Liver (tissue), 8 donors: ENCODE measurements at regions not wholly inside any gene's neighbourhood (a gene's known extent, or its start where the extent isn't known, plus 50 kb on each side); places are given as distances from the start of the nearest gene placed in this dataset.

Experiments
- DNase-seq: peaks from one replicate; pipeline ENCODE4 v3.0.0-alpha.2; 2017; ENCODE audit warnings: low spot score
- H3K27ac ChIP-seq, 2 donors: one replicate each; pipeline ENCODE4 v1.7.0; 2013; ENCODE audit warnings: inconsistent platforms in 2 of 2, low read length in 2 of 2, control low read depth in 1 of 2, low read depth in 1 of 2, mild to moderate bottlenecking in 1 of 2
- H3K27me3 ChIP-seq, 4 donors: one replicate each; pipeline versions ENCODE4 v1.6.1 to v1.7.0; 2013; ENCODE audit warnings: low read length in 3 of 4, inconsistent platforms in 1 of 4, mild to moderate bottlenecking in 1 of 4, moderate library complexity in 1 of 4; ENCODE audit not compliant: control insufficient read depth in 4 of 4, insufficient read depth in 4 of 4
- H3K36me3 ChIP-seq, 4 donors: one replicate each; pipeline versions ENCODE4 v1.6.1 to v1.7.0; 2013; ENCODE audit warnings: low read length in 3 of 4, mild to moderate bottlenecking in 3 of 4, low read depth in 1 of 4, moderate library complexity in 1 of 4; ENCODE audit not compliant: control insufficient read depth in 4 of 4, insufficient read depth in 3 of 4
- H3K4me1 ChIP-seq, 4 donors: one replicate each; pipeline versions ENCODE4 v1.6.1 to v1.7.0; 2013; ENCODE audit warnings: low read length in 3 of 4, mild to moderate bottlenecking in 3 of 4, moderate library complexity in 1 of 4; ENCODE audit not compliant: control insufficient read depth in 4 of 4, insufficient read depth in 4 of 4
- H3K4me3 ChIP-seq, 3 donors: one replicate each; pipeline versions ENCODE4 v1.6.1 to v1.7.0; 2013; ENCODE audit warnings: low read length in 3 of 3, control low read depth in 1 of 3, low read depth in 1 of 3, mild to moderate bottlenecking in 1 of 3
- H3K9ac ChIP-seq, 2 donors: one replicate each; pipeline ENCODE4 v1.7.0; 2013; ENCODE audit warnings: low read length in 2 of 2, mild to moderate bottlenecking in 2 of 2, moderate library complexity in 2 of 2, control low read depth in 1 of 2, low read depth in 1 of 2
- H3K9me3 ChIP-seq, 4 donors: one replicate each; pipeline versions ENCODE4 v1.6.1 to v1.7.0; 2013; ENCODE audit warnings: low read length in 3 of 4; ENCODE audit not compliant: control insufficient read depth in 4 of 4
- CTCF ChIP-seq: fragments of 150-350 bp; IDR thresholded peaks from 2 replicates; pipeline ENCODE4 v1.5.1; 2017; ENCODE audit warnings: improper control_type of control experiment, low read depth, low read length; ENCODE audit not compliant: missing input control
- FOXA1 ChIP-seq: IDR thresholded peaks from 2 replicates; pipeline ENCODE4 v1.6.1; 2016; ENCODE audit warnings: antibody characterized with exemption
- FOXA2 ChIP-seq: IDR thresholded peaks from 2 replicates; pipeline ENCODE4 v1.6.1; 2016; ENCODE audit warnings: antibody characterized with exemption
- GABPA ChIP-seq, 2 donors: IDR thresholded peaks in 1 of 2; conservative IDR thresholded peaks in 1 of 2; 2 replicates each; pipeline ENCODE4 v1.6.1; 2016; ENCODE audit warnings: antibody characterized with exemption in 2 of 2, mild to moderate bottlenecking in 1 of 2, moderate library complexity in 1 of 2
- HNF4A ChIP-seq, 2 donors: conservative IDR thresholded peaks; 2 replicates each; pipeline ENCODE4 v1.6.1; 2016; ENCODE audit warnings: antibody characterized with exemption in 2 of 2, mild to moderate bottlenecking in 2 of 2
- HNF4G ChIP-seq: IDR thresholded peaks from 2 replicates; pipeline ENCODE4 v1.6.1; 2016; ENCODE audit warnings: antibody characterized with exemption
- NR2F2 ChIP-seq: IDR thresholded peaks from 2 replicates; pipeline ENCODE4 v1.6.1; 2016; ENCODE audit warnings: antibody characterized with exemption
- RAD21 ChIP-seq, 2 donors: IDR thresholded peaks; 2 replicates each; pipeline ENCODE4 v1.6.1; 2016; ENCODE audit warnings: antibody characterized with exemption in 2 of 2, mild to moderate bottlenecking in 2 of 2
- RXRA ChIP-seq, 2 donors: IDR thresholded peaks; 2 replicates each; pipeline ENCODE4 v1.6.1; 2017 to 2018; ENCODE audit warnings: antibody characterized with exemption in 2 of 2, mild to moderate bottlenecking in 1 of 2
- SP1 ChIP-seq: IDR thresholded peaks from 2 replicates; pipeline ENCODE4 v1.6.1; 2018; ENCODE audit warnings: antibody characterized with exemption, mild to moderate bottlenecking
- TAF1 ChIP-seq: conservative IDR thresholded peaks from 2 replicates; pipeline ENCODE4 v1.6.1; 2016; ENCODE audit warnings: antibody characterized with exemption, mild to moderate bottlenecking
- YY1 ChIP-seq: IDR thresholded peaks from 2 replicates; pipeline ENCODE4 v1.6.1; 2016; ENCODE audit warnings: antibody characterized with exemption, mild to moderate bottlenecking
- WGBS: extraction: QIAGEN DNeasy Blood & Tissue Kit; methylation state at CpG from one replicate; pipeline ENCODE4 v1.1.7; 2013; 5-methylcytosine and 5-hydroxymethylcytosine counted together
- TF ChIP-seq, protein P1 (sequence below): IDR thresholded peaks from 2 replicates; pipeline ENCODE4 v1.6.1; 2016; ENCODE audit warnings: antibody characterized with exemption, mild to moderate bottlenecking
- TF ChIP-seq, protein P2 (sequence below): IDR thresholded peaks from 2 replicates; pipeline ENCODE4 v1.6.1; 2016; ENCODE audit warnings: antibody characterized with exemption
- donor health status: healthy.
- donor health status: healthy.
- donor health status: healthy.
- donor health status: healthy.
- donor health status: healthy.

GRCh38 chr20:60803335-60804055, 448.6 kb upstream of the CDH4 start:
- Histone ChIP-seq H3K9me3 (peaks cover 0 to 8% (median 1%) of the 10 kb centered on the region in 4 donors), H3K9ac (no peak overlapping the region), H3K4me1 (no peaks in the 10 kb centered on the region), H3K36me3 (no peaks in the 10 kb centered on the region), H3K4me3 (no peak overlapping the region), H3K27ac (no peak overlapping the region), H3K27me3 (peaks cover 0 to 2% (median 0%) of the 10 kb centered on the region in 4 donors)
- DNase-seq = no peak
- TF ChIP-seq HNF4A (conservative IDR thresholded peaks at IDR 0.05) = no peak
- 69% methylated on average over 7 of the region's 7 CpGs for WGBS

DNA sequence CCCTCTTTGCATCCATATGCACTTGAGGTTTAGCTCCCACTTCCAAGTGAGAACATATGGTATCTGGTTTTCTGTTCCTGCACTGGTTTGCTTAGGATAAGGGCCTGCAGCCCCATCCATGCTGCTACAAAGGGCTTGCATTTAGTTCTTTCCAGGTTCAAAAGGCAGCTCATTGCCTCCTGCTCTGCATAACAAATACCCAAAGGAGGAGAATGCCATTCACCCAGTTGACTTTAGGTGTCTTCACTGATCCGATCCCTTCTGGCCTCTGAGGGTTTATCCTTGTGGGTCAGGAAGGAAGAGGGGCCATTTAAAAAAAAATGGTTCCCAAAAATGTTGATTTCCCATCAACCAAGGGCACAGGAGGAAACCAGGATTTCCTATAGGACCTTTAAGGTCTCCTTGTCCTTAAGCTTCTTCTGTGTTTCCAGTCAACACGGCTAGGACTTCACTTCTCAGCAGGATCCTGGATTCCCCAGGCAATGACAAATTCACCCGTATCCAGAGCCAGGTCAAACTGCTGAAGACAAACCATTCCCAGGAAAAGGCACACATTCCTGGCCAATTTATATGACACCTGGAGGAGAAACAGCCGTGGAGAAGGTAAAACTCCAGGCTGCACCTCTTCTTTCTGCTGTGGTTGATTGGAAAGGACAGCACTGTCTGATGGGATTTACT, 447.7 kb upstream of the CDH4 start:
- TF ChIP-seq YY1 = no peak
- no peak for TF ChIP-seq FOXA2
- TF ChIP-seq CTCF = no peak
- TF ChIP-seq GABPA (IDR thresholded peaks at IDR 0.05 in 1 of 2, conservative IDR thresholded peaks at IDR 0.05 in 1 of 2) = no peak
- TF ChIP-seq RAD21 (IDR thresholded peaks at IDR 0.05) = no peak
- TF ChIP-seq NR2F2 = no peak
- TF ChIP-seq, protein P1, sequence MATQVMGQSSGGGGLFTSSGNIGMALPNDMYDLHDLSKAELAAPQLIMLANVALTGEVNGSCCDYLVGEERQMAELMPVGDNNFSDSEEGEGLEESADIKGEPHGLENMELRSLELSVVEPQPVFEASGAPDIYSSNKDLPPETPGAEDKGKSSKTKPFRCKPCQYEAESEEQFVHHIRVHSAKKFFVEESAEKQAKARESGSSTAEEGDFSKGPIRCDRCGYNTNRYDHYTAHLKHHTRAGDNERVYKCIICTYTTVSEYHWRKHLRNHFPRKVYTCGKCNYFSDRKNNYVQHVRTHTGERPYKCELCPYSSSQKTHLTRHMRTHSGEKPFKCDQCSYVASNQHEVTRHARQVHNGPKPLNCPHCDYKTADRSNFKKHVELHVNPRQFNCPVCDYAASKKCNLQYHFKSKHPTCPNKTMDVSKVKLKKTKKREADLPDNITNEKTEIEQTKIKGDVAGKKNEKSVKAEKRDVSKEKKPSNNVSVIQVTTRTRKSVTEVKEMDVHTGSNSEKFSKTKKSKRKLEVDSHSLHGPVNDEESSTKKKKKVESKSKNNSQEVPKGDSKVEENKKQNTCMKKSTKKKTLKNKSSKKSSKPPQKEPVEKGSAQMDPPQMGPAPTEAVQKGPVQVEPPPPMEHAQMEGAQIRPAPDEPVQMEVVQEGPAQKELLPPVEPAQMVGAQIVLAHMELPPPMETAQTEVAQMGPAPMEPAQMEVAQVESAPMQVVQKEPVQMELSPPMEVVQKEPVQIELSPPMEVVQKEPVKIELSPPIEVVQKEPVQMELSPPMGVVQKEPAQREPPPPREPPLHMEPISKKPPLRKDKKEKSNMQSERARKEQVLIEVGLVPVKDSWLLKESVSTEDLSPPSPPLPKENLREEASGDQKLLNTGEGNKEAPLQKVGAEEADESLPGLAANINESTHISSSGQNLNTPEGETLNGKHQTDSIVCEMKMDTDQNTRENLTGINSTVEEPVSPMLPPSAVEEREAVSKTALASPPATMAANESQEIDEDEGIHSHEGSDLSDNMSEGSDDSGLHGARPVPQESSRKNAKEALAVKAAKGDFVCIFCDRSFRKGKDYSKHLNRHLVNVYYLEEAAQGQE = no peak
- TF ChIP-seq FOXA1 = no peak
- TF ChIP-seq HNF4A (conservative IDR thresholded peaks at IDR 0.05) = no peak
- TF ChIP-seq TAF1 = no peak
- TF ChIP-seq, protein P2, sequence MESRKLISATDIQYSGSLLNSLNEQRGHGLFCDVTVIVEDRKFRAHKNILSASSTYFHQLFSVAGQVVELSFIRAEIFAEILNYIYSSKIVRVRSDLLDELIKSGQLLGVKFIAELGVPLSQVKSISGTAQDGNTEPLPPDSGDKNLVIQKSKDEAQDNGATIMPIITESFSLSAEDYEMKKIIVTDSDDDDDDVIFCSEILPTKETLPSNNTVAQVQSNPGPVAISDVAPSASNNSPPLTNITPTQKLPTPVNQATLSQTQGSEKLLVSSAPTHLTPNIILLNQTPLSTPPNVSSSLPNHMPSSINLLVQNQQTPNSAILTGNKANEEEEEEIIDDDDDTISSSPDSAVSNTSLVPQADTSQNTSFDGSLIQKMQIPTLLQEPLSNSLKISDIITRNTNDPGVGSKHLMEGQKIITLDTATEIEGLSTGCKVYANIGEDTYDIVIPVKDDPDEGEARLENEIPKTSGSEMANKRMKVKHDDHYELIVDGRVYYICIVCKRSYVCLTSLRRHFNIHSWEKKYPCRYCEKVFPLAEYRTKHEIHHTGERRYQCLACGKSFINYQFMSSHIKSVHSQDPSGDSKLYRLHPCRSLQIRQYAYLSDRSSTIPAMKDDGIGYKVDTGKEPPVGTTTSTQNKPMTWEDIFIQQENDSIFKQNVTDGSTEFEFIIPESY = no peak
- TF ChIP-seq RXRA (IDR thresholded peaks at IDR 0.05) = no peak
- no peak for TF ChIP-seq SP1
- no peak for TF ChIP-seq HNF4G
- Histone ChIP-seq H3K4me1 (no peaks in the 10 kb centered on the region), H3K9ac (no peak overlapping the region), H3K9me3 (peaks cover 0 to 8% (median 1%) of the 10 kb centered on the region in 4 donors), H3K4me3 (no peak overlapping the region), H3K36me3 (no peaks in the 10 kb centered on the region), H3K27ac (no peak overlapping the region), H3K27me3 (peaks cover 0 to 2% (median 0%) of the 10 kb centered on the region in 4 donors)
- 37% methylated on average over 4 of the region's 4 CpGs for WGBS
- DNase-seq = no peak
